Right atrium auricular region (tissue), 2 donors: ENCODE measurements at regions not wholly inside any gene's neighbourhood (a gene's known extent, or its start where the extent isn't known, plus 50 kb on each side); places are given as distances from the start of the nearest gene placed in this dataset.

Experiments used
- DNase-seq: peaks from one replicate; pipeline ENCODE4 v3.0.0-alpha.2; 2019; ENCODE audit warnings: low spot score
- H3K27ac ChIP-seq, 2 donors: fragments of 200-600 bp; sonication (generic); 1 replicate in 1 of 2; 2 replicates in 1 of 2; pipeline ENCODE4 v1.5.1; 2016 to 2019
- H3K27me3 ChIP-seq, 2 donors: fragments of 200-600 bp; sonication (generic); one replicate each; pipeline versions ENCODE4 v1.5.1 to v1.6.0; 2017 to 2019
- H3K36me3 ChIP-seq: fragments of 200-600 bp; sonication (generic); one replicate; pipeline ENCODE4 v1.5.1; 2016
- H3K4me1 ChIP-seq, 2 donors: fragments of 200-600 bp; sonication (generic); one replicate each; pipeline versions ENCODE4 v1.5.1 to v1.6.0; 2017 to 2019
- H3K4me3 ChIP-seq, 2 donors: fragments of 200-600 bp; sonication (generic); 1 replicate in 1 of 2; 2 replicates in 1 of 2; pipeline ENCODE4 v1.5.1; 2017 to 2019; ENCODE audit warnings: mild to moderate bottlenecking in 1 of 2, moderate library complexity in 1 of 2
- H3K9me3 ChIP-seq, 2 donors: fragments of 200-600 bp; sonication (generic); one replicate each; pipeline ENCODE4 v1.5.1; 2019
- TF ChIP-seq, protein P1 (sequence below), 2 donors: fragments of 200-600 bp; sonication (generic); IDR thresholded peaks; one replicate each; pipeline ENCODE4 v1.5.1; 2019; ENCODE audit warnings: antibody characterized with exemption in 2 of 2

DNA sequence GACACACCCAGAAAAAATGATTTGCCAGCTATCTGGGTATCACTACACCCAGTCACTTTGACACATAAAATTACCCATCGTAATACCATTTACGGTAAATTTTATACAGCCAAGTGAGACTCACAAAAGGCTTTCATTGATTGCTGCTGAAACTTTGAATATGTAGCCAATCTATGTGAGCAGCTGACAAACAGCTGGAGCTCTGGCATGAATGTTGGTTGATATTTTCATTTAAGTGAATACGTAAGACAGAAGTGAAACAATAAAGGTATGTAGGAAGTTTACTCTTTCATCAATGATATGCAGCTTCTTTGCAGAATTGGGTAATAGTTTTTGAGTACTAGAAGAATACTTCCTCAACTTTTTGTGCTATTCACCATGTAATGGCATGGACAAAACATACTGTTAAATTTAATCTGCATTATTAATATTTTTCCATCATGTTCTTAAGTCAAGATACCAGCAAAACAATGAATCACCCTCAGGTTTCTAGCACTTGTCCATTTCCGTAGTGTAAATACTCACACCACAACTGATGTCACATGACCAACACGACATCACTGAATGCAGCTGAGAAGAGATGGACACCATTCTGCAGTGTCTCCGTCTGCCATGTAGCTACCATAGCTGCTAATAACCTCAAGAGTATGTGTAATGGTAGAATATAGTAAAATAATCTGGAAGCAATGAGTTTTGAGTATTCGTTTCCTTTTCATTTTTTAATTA is 205.9 kb upstream of the HES1 start:
- H3K4me3 ChIP-seq: no peak overlapping the region
- no peak overlapping the region for H3K27ac ChIP-seq
- TF ChIP-seq, protein P1, sequence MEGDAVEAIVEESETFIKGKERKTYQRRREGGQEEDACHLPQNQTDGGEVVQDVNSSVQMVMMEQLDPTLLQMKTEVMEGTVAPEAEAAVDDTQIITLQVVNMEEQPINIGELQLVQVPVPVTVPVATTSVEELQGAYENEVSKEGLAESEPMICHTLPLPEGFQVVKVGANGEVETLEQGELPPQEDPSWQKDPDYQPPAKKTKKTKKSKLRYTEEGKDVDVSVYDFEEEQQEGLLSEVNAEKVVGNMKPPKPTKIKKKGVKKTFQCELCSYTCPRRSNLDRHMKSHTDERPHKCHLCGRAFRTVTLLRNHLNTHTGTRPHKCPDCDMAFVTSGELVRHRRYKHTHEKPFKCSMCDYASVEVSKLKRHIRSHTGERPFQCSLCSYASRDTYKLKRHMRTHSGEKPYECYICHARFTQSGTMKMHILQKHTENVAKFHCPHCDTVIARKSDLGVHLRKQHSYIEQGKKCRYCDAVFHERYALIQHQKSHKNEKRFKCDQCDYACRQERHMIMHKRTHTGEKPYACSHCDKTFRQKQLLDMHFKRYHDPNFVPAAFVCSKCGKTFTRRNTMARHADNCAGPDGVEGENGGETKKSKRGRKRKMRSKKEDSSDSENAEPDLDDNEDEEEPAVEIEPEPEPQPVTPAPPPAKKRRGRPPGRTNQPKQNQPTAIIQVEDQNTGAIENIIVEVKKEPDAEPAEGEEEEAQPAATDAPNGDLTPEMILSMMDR (IDR thresholded peaks at IDR 0.05): no peak
- H3K9me3 ChIP-seq: no peaks in the 10 kb centered on the region
- no peaks in the 10 kb centered on the region for H3K36me3 ChIP-seq
- H3K27me3 ChIP-seq: no peaks in the 10 kb centered on the region
- no peak for DNase-seq
- no peaks in the 10 kb centered on the region for H3K4me1 ChIP-seq

GRCh38 chr3:193932136-193932535 is 203.8 kb upstream of the HES1 start:
- Histone ChIP-seq H3K4me1 (no peaks in the 10 kb centered on the region), H3K27me3 (no peaks in the 10 kb centered on the region), H3K9me3 (no peaks in the 10 kb centered on the region), H3K4me3 (no peak overlapping the region), H3K27ac (no peak overlapping the region), H3K36me3 (no peaks in the 10 kb centered on the region)
- DNase-seq: no peak
- TF ChIP-seq, protein P1 (IDR thresholded peaks at IDR 0.05): no peak

- Histone ChIP-seq H3K36me3 (no peaks in the 10 kb centered on the region), H3K27me3 (no peaks in the 10 kb centered on the region), H3K27ac (no peak overlapping the region), H3K4me1 (no peaks in the 10 kb centered on the region), H3K9me3 (no peaks in the 10 kb centered on the region), H3K4me3 (no peak overlapping the region)
- TF ChIP-seq, protein P1 (IDR thresholded peaks at IDR 0.05): no peak
- DNase-seq: no peak
Measured at GRCh38 chr3:193932576-193932975, 203.4 kb upstream of the HES1 start.

GRCh38 chr3:193933451-193933850 is 202.5 kb upstream of the HES1 start:
- Histone ChIP-seq H3K27ac (no peak overlapping the region), H3K36me3 (no peaks in the 10 kb centered on the region), H3K9me3 (no peaks in the 10 kb centered on the region), H3K4me1 (no peaks in the 10 kb centered on the region), H3K4me3 (no peak overlapping the region), H3K27me3 (no peaks in the 10 kb centered on the region)
- no peak for DNase-seq
- TF ChIP-seq, protein P1 (IDR thresholded peaks at IDR 0.05): no peak

DNA sequence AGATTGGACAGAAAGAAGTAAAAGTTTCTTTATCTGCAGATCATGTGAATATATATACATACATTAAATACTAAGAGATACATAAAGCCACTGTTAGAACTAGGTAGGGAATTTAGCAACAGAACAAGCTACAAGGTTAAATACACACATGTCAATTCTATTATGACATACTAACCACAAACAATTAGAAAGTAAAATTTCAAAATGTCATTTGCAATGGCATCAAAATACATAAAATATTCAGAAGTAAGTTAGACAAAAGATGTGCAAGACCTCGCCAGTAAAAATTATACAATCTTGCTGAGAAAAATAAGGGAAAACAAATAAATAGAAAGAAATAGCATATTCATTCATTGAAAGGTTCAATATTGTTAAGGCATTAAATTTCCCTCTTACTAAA is 200.0 kb upstream of the HES1 start:
- Histone ChIP-seq H3K36me3 (no peaks in the 10 kb centered on the region), H3K27me3 (no peaks in the 10 kb centered on the region), H3K4me3 (no peak overlapping the region), H3K27ac (no peak overlapping the region), H3K9me3 (no peaks in the 10 kb centered on the region), H3K4me1 (no peaks in the 10 kb centered on the region)
- TF ChIP-seq, protein P1 (IDR thresholded peaks at IDR 0.05): no peak
- no peak for DNase-seq

DNA sequence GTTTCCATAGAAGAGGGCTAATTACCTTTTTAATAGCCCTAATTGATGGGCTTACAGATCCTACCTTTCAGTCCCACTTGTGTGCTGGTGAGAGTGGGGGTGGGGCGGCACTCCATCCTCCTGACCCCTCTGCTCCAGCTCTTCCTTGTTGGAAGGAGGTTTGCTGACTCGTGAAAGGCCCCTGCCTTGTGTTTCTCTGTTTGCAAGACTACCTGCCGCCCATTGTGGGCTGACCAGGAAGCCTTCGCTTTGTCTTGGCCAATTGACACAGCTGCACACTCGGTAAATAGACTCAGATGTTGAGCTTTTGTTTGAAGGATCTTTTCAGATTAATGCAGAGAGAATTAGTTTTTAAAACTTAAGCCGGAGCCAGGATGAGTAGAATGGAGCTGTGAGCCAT is 197.3 kb upstream of the HES1 start:
- no peaks in the 10 kb centered on the region for H3K9me3 ChIP-seq
- no peaks in the 10 kb centered on the region for H3K27me3 ChIP-seq
- H3K27ac ChIP-seq: no peak overlapping the region
- H3K4me1 ChIP-seq: no peaks in the 10 kb centered on the region
- TF ChIP-seq, protein P1 (IDR thresholded peaks at IDR 0.05): no peak
- H3K36me3 ChIP-seq: no peaks in the 10 kb centered on the region
- H3K4me3 ChIP-seq: no peak overlapping the region
- no peak for DNase-seq
